Astrocyte (in vitro differentiated cells and primary cell): ENCODE measurements at regions not wholly inside any gene's neighbourhood (a gene's known extent, or its start where the extent isn't known, plus 50 kb on each side); places are given as distances from the start of the nearest gene placed in this dataset.
A peak's percentile ranks its signal among the peaks of the same experiment; 100 is the strongest.

Experiments used
- DNase-seq: peaks from one replicate; pipeline ENCODE4 v3.0.0-alpha.2; 2010; ENCODE audit warnings: low read depth
- FAIRE-seq: peaks from 2 replicates; lab custom pipeline; 2011; peaks lifted over from hg19 to GRCh38; lab: Jason Lieb, UNC
- H2AFZ ChIP-seq: 2 replicates; pipeline ENCODE4 v1.6.0; 2012; ENCODE audit warnings: low read depth, low read length, inconsistent platforms
- H3K27ac ChIP-seq: 2 replicates; pipeline ENCODE4 v1.5.1; 2011; ENCODE audit warnings: low read depth, low read length, inconsistent platforms
- H3K27me3 ChIP-seq: 2 replicates; pipeline ENCODE4 v1.6.0; 2011; ENCODE audit warnings: low read length, inconsistent platforms; ENCODE audit not compliant: insufficient read depth
- H3K36me3 ChIP-seq: 2 replicates; pipeline ENCODE4 v1.5.1; 2011; ENCODE audit warnings: low read length, inconsistent platforms; ENCODE audit not compliant: insufficient read depth
- H3K4me1 ChIP-seq: 2 replicates; pipeline ENCODE4 v1.5.1; 2011; ENCODE audit warnings: low read length, inconsistent platforms; ENCODE audit not compliant: insufficient read depth
- H3K4me2 ChIP-seq: 2 replicates; pipeline ENCODE4 v1.6.0; 2012; ENCODE audit warnings: low read length, inconsistent platforms
- H3K4me3 ChIP-seq: 2 replicates; pipeline ENCODE4 v1.5.1; 2011; ENCODE audit warnings: low read depth, mild to moderate bottlenecking, low read length, inconsistent platforms; ENCODE audit not compliant: insufficient read depth
- H3K79me2 ChIP-seq: 2 replicates; pipeline ENCODE4 v1.6.0; 2012; ENCODE audit warnings: mild to moderate bottlenecking, low read length, inconsistent platforms; ENCODE audit not compliant: insufficient read depth
- H3K9ac ChIP-seq: 2 replicates; pipeline ENCODE4 v1.6.0; 2012; ENCODE audit warnings: mild to moderate bottlenecking, low read length, inconsistent platforms
- H3K9me3 ChIP-seq: 2 replicates; pipeline ENCODE4 v1.5.1; 2012; ENCODE audit warnings: low read depth, mild to moderate bottlenecking, low read length, inconsistent platforms; ENCODE audit not compliant: insufficient read depth
- H4K20me1 ChIP-seq: 2 replicates; pipeline ENCODE4 v1.6.0; 2012; ENCODE audit warnings: low read length, inconsistent platforms; ENCODE audit not compliant: insufficient read depth
- H3K27ac Mint-ChIP-seq: one replicate; pipeline ENCODE4 v1.8.0; 2021; ENCODE audit warnings: mild to moderate bottlenecking, mixed read lengths; ENCODE audit not compliant: unreplicated experiment
- H3K27me3 Mint-ChIP-seq: one replicate; pipeline ENCODE4 v1.8.0; 2021; ENCODE audit warnings: low read depth, mixed read lengths; ENCODE audit not compliant: unreplicated experiment
- H3K36me3 Mint-ChIP-seq: one replicate; pipeline ENCODE4 v1.8.0; 2021; ENCODE audit warnings: low read depth, mixed read lengths; ENCODE audit not compliant: unreplicated experiment
- H3K4me1 Mint-ChIP-seq: one replicate; pipeline ENCODE4 v1.8.0; 2021; ENCODE audit warnings: low read depth, mixed read lengths; ENCODE audit not compliant: unreplicated experiment
- H3K4me3 Mint-ChIP-seq: one replicate; pipeline ENCODE4 v1.8.0; 2021; ENCODE audit warnings: mild to moderate bottlenecking, moderate library complexity, mixed read lengths; ENCODE audit not compliant: unreplicated experiment
- H3K9me3 Mint-ChIP-seq: one replicate; pipeline ENCODE4 v1.8.0; 2021; ENCODE audit warnings: mild to moderate bottlenecking, mixed read lengths; ENCODE audit not compliant: unreplicated experiment
- EZH2 ChIP-seq: IDR thresholded peaks from 2 replicates; pipeline ENCODE4 v1.6.1; 2012; ENCODE audit warnings: mild to moderate bottlenecking, low read length, inconsistent platforms; ENCODE audit not compliant: insufficient read depth
- TF ChIP-seq, protein P1 (sequence below): IDR thresholded peaks from 2 replicates; pipeline ENCODE4 v1.5.1; 2011; ENCODE audit warnings: low read depth, mild to moderate bottlenecking, inconsistent platforms, low read length, moderate library complexity; ENCODE audit not compliant: insufficient read depth

GRCh38 chr4:132506568-132506967, 642.5 kb upstream of the PCDH10 start:
- Histone ChIP-seq H3K27ac (no peak overlapping the region), H3K36me3 (no peaks in the 10 kb centered on the region), H2AFZ (no peak overlapping the region), H3K9ac (no peak overlapping the region), H3K4me1 (no peaks in the 10 kb centered on the region), H3K4me2 (no peak overlapping the region), H4K20me1 (no peaks in the 10 kb centered on the region), H3K27me3 (no peaks in the 10 kb centered on the region), H3K9me3 (no peaks in the 10 kb centered on the region), H3K79me2 (no peaks in the 10 kb centered on the region), H3K4me3 (no peak overlapping the region)
- Mint-ChIP-seq H3K9me3 (no peaks in the 10 kb centered on the region), H3K4me3 (no peak overlapping the region), H3K36me3 (no peaks in the 10 kb centered on the region), H3K27ac (no peak overlapping the region), H3K4me1 (peaks cover 8% of the 10 kb centered on the region), H3K27me3 (no peaks in the 10 kb centered on the region)
- TF ChIP-seq, protein P1, sequence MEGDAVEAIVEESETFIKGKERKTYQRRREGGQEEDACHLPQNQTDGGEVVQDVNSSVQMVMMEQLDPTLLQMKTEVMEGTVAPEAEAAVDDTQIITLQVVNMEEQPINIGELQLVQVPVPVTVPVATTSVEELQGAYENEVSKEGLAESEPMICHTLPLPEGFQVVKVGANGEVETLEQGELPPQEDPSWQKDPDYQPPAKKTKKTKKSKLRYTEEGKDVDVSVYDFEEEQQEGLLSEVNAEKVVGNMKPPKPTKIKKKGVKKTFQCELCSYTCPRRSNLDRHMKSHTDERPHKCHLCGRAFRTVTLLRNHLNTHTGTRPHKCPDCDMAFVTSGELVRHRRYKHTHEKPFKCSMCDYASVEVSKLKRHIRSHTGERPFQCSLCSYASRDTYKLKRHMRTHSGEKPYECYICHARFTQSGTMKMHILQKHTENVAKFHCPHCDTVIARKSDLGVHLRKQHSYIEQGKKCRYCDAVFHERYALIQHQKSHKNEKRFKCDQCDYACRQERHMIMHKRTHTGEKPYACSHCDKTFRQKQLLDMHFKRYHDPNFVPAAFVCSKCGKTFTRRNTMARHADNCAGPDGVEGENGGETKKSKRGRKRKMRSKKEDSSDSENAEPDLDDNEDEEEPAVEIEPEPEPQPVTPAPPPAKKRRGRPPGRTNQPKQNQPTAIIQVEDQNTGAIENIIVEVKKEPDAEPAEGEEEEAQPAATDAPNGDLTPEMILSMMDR = no peak
- no peak for TF ChIP-seq EZH2
- FAIRE-seq (no peak), DNase-seq (no peak)

DNA sequence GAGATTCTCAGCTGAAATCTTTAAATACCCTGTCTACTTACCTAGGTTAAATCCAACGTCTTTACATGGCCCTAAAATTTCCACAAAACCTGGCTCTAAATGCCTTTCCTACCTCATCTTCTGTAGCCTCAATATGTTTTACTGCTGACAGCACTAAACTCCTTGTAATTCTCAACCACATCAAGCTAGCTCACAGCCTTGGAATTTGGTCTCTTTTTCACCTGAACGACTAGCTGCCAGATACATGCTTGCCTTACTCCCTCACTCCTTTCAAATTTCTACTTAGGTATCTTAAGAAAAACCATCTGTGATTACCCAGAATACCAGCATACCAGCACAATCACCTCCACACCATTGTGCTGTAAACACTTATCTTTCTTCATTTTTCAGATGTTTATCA, 635.6 kb upstream of the PCDH10 start:
- Mint-ChIP-seq H3K27me3 (no peaks in the 10 kb centered on the region), H3K4me1 (peaks cover 4% of the 10 kb centered on the region), H3K4me3 (no peak overlapping the region), H3K36me3 (no peaks in the 10 kb centered on the region), H3K9me3 (no peaks in the 10 kb centered on the region), H3K27ac (no peak overlapping the region)
- DNase-seq (peak; percentile 17), FAIRE-seq (no peak)
- Histone ChIP-seq H3K79me2 (no peaks in the 10 kb centered on the region), H3K9ac (no peak overlapping the region), H4K20me1 (no peaks in the 10 kb centered on the region), H3K4me2 (no peak overlapping the region), H3K36me3 (no peaks in the 10 kb centered on the region), H3K4me3 (no peak overlapping the region), H2AFZ (no peak overlapping the region), H3K27me3 (no peaks in the 10 kb centered on the region), H3K27ac (no peak overlapping the region), H3K9me3 (no peaks in the 10 kb centered on the region), H3K4me1 (no peaks in the 10 kb centered on the region)
- TF ChIP-seq, protein P1 = no peak
- TF ChIP-seq EZH2 = no peak

DNA sequence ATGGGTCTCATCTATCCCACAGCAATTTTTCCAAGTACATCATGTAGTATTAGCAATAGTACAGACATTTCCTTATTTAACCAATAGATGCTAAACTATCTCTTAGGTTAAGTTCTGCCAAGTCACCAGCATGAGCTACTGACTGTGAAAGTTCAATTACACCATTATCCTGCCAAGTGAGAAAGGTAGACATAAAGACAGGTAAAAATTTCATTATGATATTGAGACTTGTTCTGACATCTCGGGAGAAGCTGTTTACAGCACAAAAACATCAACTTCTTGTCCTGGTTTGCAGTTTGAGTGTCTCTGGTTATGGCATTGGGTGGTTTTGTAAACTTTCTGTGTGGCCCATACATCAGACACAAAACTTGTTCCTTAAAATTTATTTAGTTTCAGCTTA, 622.4 kb upstream of the PCDH10 start:
- no peak overlapping the region for H3K4me3 Mint-ChIP-seq
- Histone ChIP-seq H3K27me3 (no peaks in the 10 kb centered on the region), H3K27ac (no peak overlapping the region), H3K4me1 (no peaks in the 10 kb centered on the region), H2AFZ (no peak overlapping the region), H3K4me3 (no peak overlapping the region), H3K4me2 (no peak overlapping the region), H4K20me1 (no peaks in the 10 kb centered on the region), H3K36me3 (no peaks in the 10 kb centered on the region), H3K79me2 (no peaks in the 10 kb centered on the region), H3K9me3 (no peaks in the 10 kb centered on the region), H3K9ac (no peak overlapping the region)
- H3K27ac Mint-ChIP-seq = no peak overlapping the region
- DNase-seq = no peak
- no peaks in the 10 kb centered on the region for H3K27me3 Mint-ChIP-seq
- no peak for FAIRE-seq
- no peaks in the 10 kb centered on the region for H3K36me3 Mint-ChIP-seq
- H3K9me3 Mint-ChIP-seq = no peaks in the 10 kb centered on the region
- TF ChIP-seq, protein P1 = no peak
- TF ChIP-seq EZH2 = no peak
- no peaks in the 10 kb centered on the region for H3K4me1 Mint-ChIP-seq
